OCI-LY1 (cell line): ENCODE measurements at regions not wholly inside any gene's neighbourhood (a gene's known extent, or its start where the extent isn't known, plus 50 kb on each side); places are given as distances from the start of the nearest gene placed in this dataset.

ENCODE experiments used
- H2AFZ ChIP-seq: fragments of 200-600 bp; sonication (generic), shearing (Covaris generic); 2 replicates; pipeline ENCODE4 v1.6.0; 2014; ENCODE audit warnings: antibody characterized with exemption, mild to moderate bottlenecking, low read length
- H3F3A ChIP-seq: fragments of 200-600 bp; sonication (generic), shearing (Covaris generic); 2 replicates; pipeline ENCODE4 v1.6.0; 2014; ENCODE audit warnings: mild to moderate bottlenecking, antibody characterized with exemption, low read length, moderate library complexity; ENCODE audit not compliant: insufficient read depth
- H3K27ac ChIP-seq: fragments of 200-600 bp; sonication (generic); 2 replicates; pipeline ENCODE4 v1.5.1; 2014; ENCODE audit warnings: low read length, mixed run types, mild to moderate bottlenecking, low read depth; ENCODE audit not compliant: poor library complexity, severe bottlenecking
- H3K27me3 ChIP-seq: fragments of 200-600 bp; sonication (generic); 2 replicates; pipeline ENCODE4 v1.6.0; 2014; ENCODE audit warnings: antibody characterized with exemption, mild to moderate bottlenecking, low read length, moderate library complexity; ENCODE audit not compliant: insufficient read depth
- H3K36me3 ChIP-seq: fragments of 200-600 bp; sonication (generic); 2 replicates; pipeline ENCODE4 v1.6.1; 2014; ENCODE audit warnings: mild to moderate bottlenecking, antibody characterized with exemption, low read length, moderate library complexity, mixed read lengths; ENCODE audit not compliant: insufficient read depth
- H3K4me1 ChIP-seq: fragments of 200-600 bp; sonication (generic); 2 replicates; pipeline ENCODE4 v1.5.1; 2014; ENCODE audit warnings: mild to moderate bottlenecking, low read length, moderate library complexity; ENCODE audit not compliant: insufficient read depth, severe bottlenecking
- H3K4me2 ChIP-seq: fragments of 200-600 bp; sonication (generic), shearing (Covaris generic); 2 replicates; pipeline ENCODE4 v1.6.1; 2014; ENCODE audit warnings: low read length
- H3K4me3 ChIP-seq: fragments of 200-600 bp; sonication (generic); 2 replicates; pipeline ENCODE4 v1.5.1; 2014; ENCODE audit warnings: low read length, low read depth, mild to moderate bottlenecking, mixed read lengths; ENCODE audit not compliant: poor library complexity, severe bottlenecking
- H3K79me2 ChIP-seq: fragments of 200-600 bp; shearing (Covaris generic); 2 replicates; pipeline ENCODE4 v1.6.1; 2016; ENCODE audit warnings: mixed run types, low read length, mixed read lengths; ENCODE audit not compliant: insufficient read depth
- H3K9ac ChIP-seq: fragments of 200-600 bp; sonication (generic), shearing (Covaris generic); 2 replicates; pipeline ENCODE4 v1.6.1; 2014; ENCODE audit warnings: mild to moderate bottlenecking, low read length, mixed read lengths
- H3K9me2 ChIP-seq: fragments of 200-600 bp; sonication (generic), shearing (Covaris generic); 2 replicates; pipeline ENCODE4 v1.6.1; 2014; ENCODE audit warnings: low read depth, mild to moderate bottlenecking, low read length, mixed read lengths
- H3K9me3 ChIP-seq: fragments of 200-600 bp; shearing (Covaris generic); 2 replicates; pipeline ENCODE4 v1.6.1; 2014; ENCODE audit warnings: low read length, mixed read lengths
- H4K20me1 ChIP-seq: fragments of 200-600 bp; sonication (generic), shearing (Covaris generic); 2 replicates; pipeline ENCODE4 v1.6.0; 2016; ENCODE audit warnings: mild to moderate bottlenecking, low read length; ENCODE audit not compliant: insufficient read depth
- CTCF ChIP-seq: fragments of 200-600 bp; sonication (generic), shearing (Covaris generic); IDR thresholded peaks from 2 replicates; pipeline ENCODE4 v1.5.1; 2017; ENCODE audit warnings: mild to moderate bottlenecking, antibody characterized with exemption, low read length, moderate library complexity, mixed read lengths
- EZH2 ChIP-seq: fragments of 200-600 bp; sonication (generic), shearing (Covaris generic); IDR thresholded peaks from 2 replicates; pipeline ENCODE4 v1.8.0; 2017; ENCODE audit warnings: borderline replicate concordance, mixed run types, mild to moderate bottlenecking, antibody characterized with exemption, low read length, moderate library complexity, mixed read lengths

DNA sequence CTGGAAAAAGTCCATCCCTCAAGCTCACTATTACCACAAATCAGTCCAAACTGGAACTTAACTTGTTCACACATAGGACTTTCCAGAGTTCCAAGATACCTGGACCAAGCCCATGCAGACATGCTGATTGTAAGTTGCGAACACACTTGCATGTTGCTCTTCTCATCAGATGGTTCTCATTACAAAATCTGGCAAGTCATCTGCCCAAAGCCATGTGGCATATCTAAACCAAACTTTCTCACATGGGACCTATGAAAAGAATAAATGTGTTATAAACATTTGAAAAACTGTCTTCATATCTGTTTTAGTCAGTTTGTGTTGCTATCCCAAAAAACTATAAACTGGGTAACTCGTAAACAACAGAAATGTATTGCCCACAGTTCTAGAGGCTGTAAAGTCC lies 58.8 kb upstream of the MKLN1 start:
- H3K4me2 ChIP-seq: no peak overlapping the region
- H3K9ac ChIP-seq: no peak overlapping the region
- H3F3A ChIP-seq: no peaks in the 10 kb centered on the region
- TF ChIP-seq CTCF: no peak
- no peak for TF ChIP-seq EZH2
- no peaks in the 10 kb centered on the region for H3K79me2 ChIP-seq
- no peaks in the 10 kb centered on the region for H3K27me3 ChIP-seq
- no peak overlapping the region for H3K4me3 ChIP-seq
- peaks cover 13% of the 10 kb centered on the region for H3K4me1 ChIP-seq
- no peak overlapping the region for H2AFZ ChIP-seq
- H4K20me1 ChIP-seq: no peaks in the 10 kb centered on the region
- no peak overlapping the region for H3K27ac ChIP-seq
- no peaks in the 10 kb centered on the region for H3K36me3 ChIP-seq
- H3K9me3 ChIP-seq: peaks cover 4% of the 10 kb centered on the region; the same call in 1 of the 2 replicates
- no peaks in the 10 kb centered on the region for H3K9me2 ChIP-seq

GRCh38 chr7:131272086-131272485 lies 55.6 kb upstream of the MKLN1 start:
- Histone ChIP-seq H4K20me1 (no peaks in the 10 kb centered on the region), H3F3A (no peaks in the 10 kb centered on the region), H3K9me3 (peaks cover 4% of the 10 kb centered on the region; the same call in 1 of the 2 replicates), H3K4me2 (no peak overlapping the region), H3K36me3 (no peaks in the 10 kb centered on the region), H3K27me3 (no peaks in the 10 kb centered on the region), H3K9me2 (no peaks in the 10 kb centered on the region), H3K79me2 (no peaks in the 10 kb centered on the region), H2AFZ (no peak overlapping the region), H3K4me1 (no peaks in the 10 kb centered on the region), H3K27ac (no peak overlapping the region), H3K9ac (no peak overlapping the region), H3K4me3 (no peak overlapping the region)
- TF ChIP-seq CTCF (no peak), EZH2 (no peak)

GRCh38 chr7:131274986-131275385 lies 52.7 kb upstream of the MKLN1 start:
- no peaks in the 10 kb centered on the region for H3K79me2 ChIP-seq
- H3K27ac ChIP-seq: no peak overlapping the region
- no peaks in the 10 kb centered on the region for H3K4me1 ChIP-seq
- H4K20me1 ChIP-seq: no peaks in the 10 kb centered on the region
- no peak overlapping the region for H2AFZ ChIP-seq
- no peak overlapping the region for H3K4me3 ChIP-seq
- H3K9me2 ChIP-seq: no peaks in the 10 kb centered on the region
- H3K9ac ChIP-seq: no peak overlapping the region
- H3K9me3 ChIP-seq: no peaks in the 10 kb centered on the region
- TF ChIP-seq EZH2: no peak
- TF ChIP-seq CTCF: no peak
- H3F3A ChIP-seq: no peaks in the 10 kb centered on the region
- H3K4me2 ChIP-seq: no peak overlapping the region
- H3K27me3 ChIP-seq: no peaks in the 10 kb centered on the region
- no peaks in the 10 kb centered on the region for H3K36me3 ChIP-seq
